Medulla oblongata (tissue), 1 donor: ENCODE measurements at regions not wholly inside any gene's neighbourhood (a gene's known extent, or its start where the extent isn't known, plus 50 kb on each side); places are given as distances from the start of the nearest gene placed in this dataset.

ENCODE experiments used
- DNase-seq: peaks from one replicate; pipeline ENCODE4 v3.0.0-alpha.2; 2015; ENCODE audit errors: extremely low spot score

DNA sequence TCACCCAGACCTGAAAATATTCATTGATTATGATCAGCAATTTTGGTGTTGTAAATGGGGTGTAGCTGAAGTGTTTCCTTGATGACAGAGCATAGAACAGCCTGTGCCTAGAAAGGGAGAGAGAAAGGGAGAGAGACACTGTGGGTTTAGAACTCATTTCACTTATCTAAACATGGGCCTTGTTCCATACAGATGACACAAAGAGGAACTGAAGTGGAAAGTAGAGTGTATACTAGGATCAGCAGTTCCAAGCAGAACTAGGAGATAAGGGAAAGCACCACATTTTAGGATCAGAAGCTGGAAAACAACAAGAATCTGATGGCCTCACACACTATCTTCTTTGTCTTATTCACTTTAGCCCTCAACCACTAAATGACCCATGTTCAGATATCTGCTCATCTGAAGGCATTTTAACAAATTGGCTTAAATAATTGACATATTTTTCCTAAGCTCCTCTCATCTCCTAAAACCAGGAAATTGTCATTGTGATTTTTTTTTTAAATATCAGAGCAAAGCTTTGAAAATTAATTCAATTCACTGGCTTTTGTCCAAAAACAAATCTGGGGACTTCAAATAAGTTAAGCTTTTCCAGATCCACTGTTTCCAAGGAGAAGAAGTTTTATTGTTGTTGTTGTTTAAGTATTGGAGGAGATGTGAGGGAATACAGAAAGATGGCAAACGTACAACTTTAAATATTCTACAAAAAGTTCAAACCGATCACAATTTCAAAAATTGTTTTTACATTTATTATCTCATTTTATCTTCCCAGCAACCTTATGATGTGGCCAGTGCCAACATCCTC, 103.8 kb downstream of the LYPLAL1 start:
- no peak for DNase-seq

GRCh38 chr1:219276049-219276738, 102.5 kb downstream of the LYPLAL1 start:
- DNase-seq = no peak

GRCh38 chr1:219273088-219273686, 99.5 kb downstream of the LYPLAL1 start:
- DNase-seq = no peak

DNA sequence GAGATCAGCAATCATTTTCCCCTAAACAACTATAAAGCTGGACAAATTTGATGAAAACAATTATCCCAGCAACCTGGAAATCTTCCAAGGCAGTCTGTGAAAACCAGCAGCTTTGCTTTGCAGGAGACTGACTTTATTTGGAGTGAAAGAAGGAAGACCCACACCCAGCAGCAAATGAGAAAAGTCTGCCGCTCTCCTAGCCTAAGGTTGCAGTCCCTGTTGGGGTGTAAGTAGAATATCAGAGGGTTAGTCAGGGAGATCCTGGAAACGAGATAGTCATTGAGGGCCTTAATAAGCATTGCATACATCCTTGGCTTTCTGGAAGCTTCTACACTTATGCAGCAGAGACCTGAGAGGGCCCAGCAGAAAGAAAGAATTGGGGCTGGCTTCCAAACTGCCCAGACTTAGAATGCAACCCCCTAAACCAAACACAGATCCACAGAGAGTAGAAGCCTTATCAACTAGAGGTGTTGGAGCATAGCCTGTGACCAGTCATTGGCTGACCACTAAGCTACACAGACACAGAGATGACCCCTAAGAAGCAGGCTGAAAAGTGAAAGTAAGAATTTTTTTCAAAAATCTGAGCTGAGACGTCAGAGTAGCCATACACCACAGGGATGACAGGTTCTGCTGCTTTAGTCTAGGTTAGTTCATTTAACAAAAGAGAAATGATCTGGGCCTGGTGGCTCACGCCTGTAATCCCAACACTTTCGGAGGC, 98.3 kb downstream of the LYPLAL1 start:
- DNase-seq = peak; percentile 16

- DNase-seq = no peak
Observed at GRCh38 chr1:219269171-219269570, 95.5 kb downstream of the LYPLAL1 start.

- no peak for DNase-seq
Observed at GRCh38 chr1:219266524-219266923, 92.8 kb downstream of the LYPLAL1 start.

DNA sequence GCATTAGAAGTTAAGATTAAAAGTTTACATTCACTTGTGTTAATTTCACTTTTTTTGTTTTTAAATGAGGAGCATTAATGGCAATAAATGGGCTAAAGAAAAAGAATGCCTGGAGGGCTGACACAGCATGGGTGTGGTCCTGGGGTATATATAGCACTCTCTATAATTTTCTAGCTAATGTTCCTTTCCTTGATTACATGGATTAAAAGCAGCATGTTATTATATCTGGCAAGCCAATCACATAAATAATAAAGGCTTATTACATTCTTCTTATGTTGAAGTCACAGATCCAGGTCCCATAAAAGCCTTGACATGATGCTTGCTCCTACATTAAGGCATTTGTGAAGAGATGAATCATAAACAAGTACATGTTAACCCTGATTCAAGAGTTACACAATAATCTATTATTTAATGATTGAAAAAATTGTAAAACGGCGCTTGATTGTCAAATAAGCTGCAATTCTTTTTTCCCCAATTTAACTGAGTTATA, 91.4 kb downstream of the LYPLAL1 start:
- DNase-seq = no peak

DNA sequence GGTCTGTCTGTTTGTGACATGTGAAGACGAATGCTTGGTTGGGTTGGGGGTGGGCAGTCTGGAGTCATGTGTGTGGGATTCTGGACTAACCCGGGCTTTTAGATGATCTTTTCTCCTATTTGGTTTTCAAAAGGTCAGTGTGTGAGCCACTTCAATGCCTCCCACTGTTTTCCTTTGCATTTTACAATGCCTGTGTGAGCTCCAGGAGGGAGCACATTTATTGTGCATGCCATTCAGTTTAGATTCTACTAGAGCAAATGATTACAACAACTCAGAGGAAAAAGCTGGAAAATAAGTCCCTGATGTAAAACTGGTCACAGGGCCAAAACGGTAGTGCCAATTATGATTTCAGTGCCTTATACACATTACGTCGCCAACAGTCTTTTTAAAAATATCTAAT, 90.9 kb downstream of the LYPLAL1 start:
- DNase-seq = no peak
